AG09319 (cell line): ENCODE measurements at regions not wholly inside any gene's neighbourhood (a gene's known extent, or its start where the extent isn't known, plus 50 kb on each side); places are given as distances from the start of the nearest gene placed in this dataset.

Experiments
- DNase-seq: peaks from one replicate; pipeline ENCODE4 v3.0.0-alpha.2; 2010; ENCODE audit warnings: low read depth; ENCODE audit errors: extremely low read depth
- TF ChIP-seq, protein P1 (sequence below): IDR thresholded peaks from 2 replicates; pipeline ENCODE4 v1.5.1; 2011; ENCODE audit warnings: low read depth, mild to moderate bottlenecking, inconsistent platforms, low read length, moderate library complexity

DNA sequence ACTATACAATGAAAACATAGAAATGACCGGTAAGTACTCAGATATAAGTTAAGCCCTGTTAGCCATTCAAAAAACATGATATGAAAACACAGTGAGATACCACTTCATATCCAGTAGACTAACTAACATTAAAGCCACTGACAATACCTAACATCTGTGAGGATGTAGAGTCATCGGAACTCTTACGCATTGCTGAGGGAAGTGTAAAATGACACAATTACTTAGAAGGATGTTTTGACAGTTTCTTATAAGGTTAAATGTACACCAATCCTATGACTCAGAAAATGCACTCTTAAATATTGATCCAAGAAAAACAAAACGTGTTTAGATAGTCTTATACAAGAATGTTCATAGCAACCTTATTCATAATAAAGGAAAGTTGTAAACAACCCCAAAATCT, 782.9 kb downstream of the BCL11B start:
- no peak for DNase-seq
- TF ChIP-seq, protein P1, sequence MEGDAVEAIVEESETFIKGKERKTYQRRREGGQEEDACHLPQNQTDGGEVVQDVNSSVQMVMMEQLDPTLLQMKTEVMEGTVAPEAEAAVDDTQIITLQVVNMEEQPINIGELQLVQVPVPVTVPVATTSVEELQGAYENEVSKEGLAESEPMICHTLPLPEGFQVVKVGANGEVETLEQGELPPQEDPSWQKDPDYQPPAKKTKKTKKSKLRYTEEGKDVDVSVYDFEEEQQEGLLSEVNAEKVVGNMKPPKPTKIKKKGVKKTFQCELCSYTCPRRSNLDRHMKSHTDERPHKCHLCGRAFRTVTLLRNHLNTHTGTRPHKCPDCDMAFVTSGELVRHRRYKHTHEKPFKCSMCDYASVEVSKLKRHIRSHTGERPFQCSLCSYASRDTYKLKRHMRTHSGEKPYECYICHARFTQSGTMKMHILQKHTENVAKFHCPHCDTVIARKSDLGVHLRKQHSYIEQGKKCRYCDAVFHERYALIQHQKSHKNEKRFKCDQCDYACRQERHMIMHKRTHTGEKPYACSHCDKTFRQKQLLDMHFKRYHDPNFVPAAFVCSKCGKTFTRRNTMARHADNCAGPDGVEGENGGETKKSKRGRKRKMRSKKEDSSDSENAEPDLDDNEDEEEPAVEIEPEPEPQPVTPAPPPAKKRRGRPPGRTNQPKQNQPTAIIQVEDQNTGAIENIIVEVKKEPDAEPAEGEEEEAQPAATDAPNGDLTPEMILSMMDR, result no peak

DNA sequence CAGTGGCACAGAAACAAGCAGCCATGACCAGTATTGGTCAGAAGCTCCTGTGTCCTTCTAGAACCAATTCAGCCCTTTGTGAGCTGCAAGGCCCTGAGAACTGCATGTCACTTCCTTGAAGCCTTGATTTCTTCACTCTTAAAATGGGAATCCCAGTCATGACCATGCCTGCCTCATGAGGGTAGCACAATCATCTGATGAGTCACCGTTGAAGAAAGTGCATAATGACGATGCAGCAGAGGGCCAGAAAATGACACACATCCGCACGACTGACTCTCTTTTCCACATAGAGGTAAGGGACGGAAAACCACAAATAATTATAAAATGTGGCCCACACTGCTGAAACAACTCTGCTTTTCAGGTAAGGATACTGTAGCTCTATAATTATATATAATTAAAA, 777.4 kb downstream of the BCL11B start:
- no peak for DNase-seq
- TF ChIP-seq, protein P1, result no peak

DNA sequence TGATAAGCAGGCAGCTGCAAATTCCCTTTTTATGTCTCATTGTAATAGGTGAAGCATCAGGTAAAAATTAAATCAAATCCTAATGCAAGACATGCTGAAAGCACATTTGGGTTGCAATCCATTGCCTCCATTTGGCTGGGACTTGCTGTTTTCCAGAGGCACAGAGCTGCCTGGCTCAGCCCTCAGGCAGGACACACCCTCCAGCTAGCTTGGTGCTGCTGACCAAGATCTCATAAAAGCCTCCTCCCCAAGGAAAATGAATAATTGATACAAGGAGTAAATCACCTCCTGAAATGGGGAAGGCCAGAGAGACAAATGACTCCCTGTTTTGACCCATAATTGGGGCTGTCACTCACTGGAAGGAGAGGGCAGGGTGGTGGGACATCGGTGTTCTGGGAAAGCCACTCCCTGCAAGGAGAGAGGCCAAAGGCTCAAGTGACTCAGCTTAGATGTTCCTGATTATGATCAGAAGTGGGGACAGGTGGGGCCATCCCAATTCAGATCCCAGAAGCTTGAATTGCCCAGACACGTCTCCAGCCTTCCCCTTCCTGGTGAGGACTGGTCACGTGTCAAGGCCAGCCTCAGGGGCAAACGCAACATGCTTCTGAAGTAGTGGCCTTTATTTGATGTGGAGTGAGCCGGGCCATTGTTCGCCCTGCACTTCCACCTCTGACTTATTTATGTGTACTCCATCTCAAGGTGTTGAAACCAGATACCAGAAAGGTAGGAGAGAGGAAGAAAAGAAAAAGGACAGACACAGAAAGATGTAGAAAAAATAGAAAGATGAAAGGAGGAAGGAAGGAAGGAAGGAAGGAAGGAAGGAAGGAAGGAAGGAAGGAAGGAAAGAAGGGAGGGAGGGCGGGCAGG, 773.7 kb downstream of the BCL11B start:
- DNase-seq, result no peak
- TF ChIP-seq, protein P1, result no peak

DNA sequence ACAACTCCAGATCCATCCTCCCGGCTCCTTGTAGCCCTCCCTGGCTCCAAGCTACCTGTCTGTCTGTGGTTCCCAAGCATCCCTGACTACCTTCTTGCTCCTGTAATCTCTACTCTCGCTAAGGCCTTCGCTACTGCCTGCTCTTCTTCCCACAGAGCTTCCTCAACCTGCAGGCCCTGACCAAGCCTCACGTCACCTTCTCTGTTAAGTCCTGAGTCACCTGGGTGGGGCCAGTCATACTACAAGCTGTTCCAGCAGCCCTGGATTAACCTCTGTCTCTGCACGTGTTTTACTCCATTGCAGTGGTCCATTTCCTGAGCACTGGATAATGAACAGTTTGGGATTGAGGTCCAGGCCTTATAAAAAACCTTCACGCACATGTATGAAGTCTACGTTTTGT, 770.7 kb downstream of the BCL11B start:
- TF ChIP-seq, protein P1, result no peak
- DNase-seq, result no peak

DNA sequence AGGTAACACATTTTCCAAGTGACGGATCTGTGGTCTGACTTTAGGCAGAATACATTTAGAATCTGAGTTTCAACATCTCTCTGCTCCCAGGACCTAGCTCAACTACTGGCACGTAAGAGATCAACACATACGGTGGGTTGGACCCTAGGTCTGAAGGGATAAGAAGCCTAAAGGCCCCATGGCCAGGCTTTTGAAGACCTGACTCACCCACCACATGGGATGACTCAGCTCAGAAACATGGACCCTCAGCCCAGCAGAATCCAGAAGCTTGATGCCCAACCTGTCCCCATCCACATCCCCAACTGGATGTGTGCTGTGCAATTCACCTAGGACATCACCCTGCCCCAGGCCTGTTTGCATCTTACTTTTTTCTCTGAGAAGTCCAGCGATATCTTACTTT, 770.2 kb downstream of the BCL11B start:
- DNase-seq, result no peak
- TF ChIP-seq, protein P1, result no peak

DNA sequence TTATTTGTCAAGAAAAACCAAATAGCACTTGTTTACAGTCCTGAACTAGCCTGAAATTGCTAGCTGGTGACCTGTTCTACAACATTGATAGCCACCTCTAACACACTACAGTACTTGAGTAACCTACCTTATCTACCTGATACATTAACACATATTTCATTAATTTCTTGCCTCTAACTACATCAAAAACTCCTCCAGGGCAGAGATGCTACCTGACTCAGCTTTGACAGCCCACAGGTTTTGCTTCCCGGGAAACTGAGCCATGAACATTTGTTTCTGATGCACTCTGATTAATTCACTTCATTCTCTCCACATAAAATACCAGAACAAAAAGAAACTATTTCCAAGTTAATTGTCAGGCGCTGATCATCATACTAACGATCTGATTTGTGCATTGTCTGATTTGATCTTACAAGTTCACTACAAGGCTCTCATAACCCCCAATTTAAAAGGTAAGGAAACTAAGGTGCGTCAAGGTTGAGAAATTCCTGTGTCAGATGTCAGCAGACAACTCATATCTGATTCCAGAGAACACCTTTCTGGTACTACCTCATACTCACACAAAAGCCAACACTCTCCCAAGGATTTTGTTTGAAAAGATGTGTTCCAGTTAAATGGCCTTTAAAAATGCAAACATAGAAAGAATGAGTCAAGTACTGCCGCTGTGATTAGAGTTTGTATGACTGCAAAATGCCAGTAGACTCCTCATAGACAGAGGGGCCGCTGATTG, 768.7 kb downstream of the BCL11B start:
- DNase-seq, result no peak
- TF ChIP-seq, protein P1, result no peak

DNA sequence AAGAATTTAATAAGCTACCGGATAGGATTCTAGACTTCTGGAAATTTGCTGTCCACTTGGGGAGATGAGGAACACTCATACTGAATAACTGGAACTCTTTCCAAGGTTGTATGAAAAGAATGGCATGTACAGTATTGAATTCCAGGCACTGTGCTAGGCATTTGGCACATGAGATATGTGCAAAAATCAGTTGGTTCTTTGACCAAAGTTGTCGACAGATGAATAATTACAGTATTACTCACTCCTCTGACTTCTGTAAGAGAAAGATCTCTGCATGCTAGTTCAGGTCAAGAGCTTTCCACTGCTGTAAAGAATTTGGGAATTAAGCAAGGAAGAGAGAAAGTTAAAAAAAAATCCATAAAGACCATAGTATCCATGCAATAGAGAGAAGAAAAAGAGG, 764.7 kb downstream of the BCL11B start:
- DNase-seq, result no peak
- TF ChIP-seq, protein P1, result no peak
